Nephron (organoid): ENCODE measurements at regions not wholly inside any gene's neighbourhood (a gene's known extent, or its start where the extent isn't known, plus 50 kb on each side); places are given as distances from the start of the nearest gene placed in this dataset.

Experiments used
- H3K27ac Mint-ChIP-seq, 3 experiments: 2 replicates each; pipeline ENCODE4 v1.8.0; 2020; ENCODE audit warnings: mixed read lengths in 3 of 3, mild to moderate bottlenecking in 2 of 3, moderate library complexity in 1 of 3
- H3K27me3 Mint-ChIP-seq: 2 replicates; pipeline ENCODE4 v1.8.0; 2021; ENCODE audit warnings: low read depth, mild to moderate bottlenecking, moderate library complexity, mixed read lengths
- H3K36me3 Mint-ChIP-seq: 2 replicates; pipeline ENCODE4 v1.8.0; 2020; ENCODE audit warnings: low read depth, mixed read lengths
- H3K4me1 Mint-ChIP-seq: 2 replicates; pipeline ENCODE4 v1.8.0; 2020; ENCODE audit warnings: mixed read lengths
- H3K4me3 Mint-ChIP-seq, 3 experiments: 2 replicates each; pipeline ENCODE4 v1.8.0; 2020; ENCODE audit warnings: mild to moderate bottlenecking in 3 of 3, mixed read lengths in 3 of 3, moderate library complexity in 2 of 3
- H3K9me3 Mint-ChIP-seq: 2 replicates; pipeline ENCODE4 v1.8.0; 2020; ENCODE audit warnings: mixed read lengths
- CTCF ChIP-seq, 3 experiments: fragments of 200-600 bp; sonication (generic); IDR thresholded peaks; one replicate each; pipeline ENCODE4 v1.5.0; 2021; ENCODE audit warnings: antibody characterized with exemption in 3 of 3; ENCODE audit not compliant: unreplicated experiment in 3 of 3

- no peaks in the 10 kb centered on the region for H3K36me3 Mint-ChIP-seq
- H3K4me3 Mint-ChIP-seq, result no peak overlapping the region
- peaks cover 12% of the 10 kb centered on the region for H3K27me3 Mint-ChIP-seq
- no peaks in the 10 kb centered on the region for H3K9me3 Mint-ChIP-seq
- TF ChIP-seq CTCF (IDR thresholded peaks at IDR 0.05; ENCODE audit: unreplicated experiment in 3 of 3), result no peak
- peaks cover 40% of the 10 kb centered on the region for H3K4me1 Mint-ChIP-seq
- no peak overlapping the region for H3K27ac Mint-ChIP-seq
These were observed 130.9 kb upstream of the AFDN start for GRCh38 chr6:167695831-167696230.

- H3K4me1 Mint-ChIP-seq, result peaks cover 36% of the 10 kb centered on the region
- H3K9me3 Mint-ChIP-seq, result no peaks in the 10 kb centered on the region
- peaks cover 10% of the 10 kb centered on the region for H3K27me3 Mint-ChIP-seq
- H3K4me3 Mint-ChIP-seq, result no peak overlapping the region
- no peak for TF ChIP-seq CTCF (IDR thresholded peaks at IDR 0.05; ENCODE audit: unreplicated experiment in 3 of 3)
- H3K36me3 Mint-ChIP-seq, result no peaks in the 10 kb centered on the region
- peak overlapping the region in 1 of 3 experiments; percentile 86 for H3K27ac Mint-ChIP-seq
These were observed 130.4 kb upstream of the AFDN start for GRCh38 chr6:167696296-167696695.

- peaks cover 10% of the 10 kb centered on the region for H3K27me3 Mint-ChIP-seq
- no peaks in the 10 kb centered on the region for H3K9me3 Mint-ChIP-seq
- no peak for TF ChIP-seq CTCF (IDR thresholded peaks at IDR 0.05; ENCODE audit: unreplicated experiment in 3 of 3)
- peak overlapping the region in 2 of 3 experiments; percentile 15 to 86 for H3K27ac Mint-ChIP-seq
- peaks cover 31% of the 10 kb centered on the region for H3K4me1 Mint-ChIP-seq
- H3K36me3 Mint-ChIP-seq, result no peaks in the 10 kb centered on the region
- H3K4me3 Mint-ChIP-seq, result no peak overlapping the region
These were observed 129.4 kb upstream of the AFDN start for GRCh38 chr6:167697316-167697715.

GRCh38 chr6:167698540-167698939 lies 128.2 kb upstream of the AFDN start:
- H3K4me3 Mint-ChIP-seq, result no peak overlapping the region
- TF ChIP-seq CTCF (IDR thresholded peaks at IDR 0.05; ENCODE audit: unreplicated experiment in 3 of 3), result no peak
- peaks cover 31% of the 10 kb centered on the region for H3K4me1 Mint-ChIP-seq
- peaks cover 10% of the 10 kb centered on the region for H3K27me3 Mint-ChIP-seq
- H3K9me3 Mint-ChIP-seq, result no peaks in the 10 kb centered on the region
- no peak overlapping the region for H3K27ac Mint-ChIP-seq
- H3K36me3 Mint-ChIP-seq, result no peaks in the 10 kb centered on the region

GRCh38 chr6:167699141-167699931 lies 127.4 kb upstream of the AFDN start:
- no peak for TF ChIP-seq CTCF (IDR thresholded peaks at IDR 0.05; ENCODE audit: unreplicated experiment in 3 of 3)
- no peaks in the 10 kb centered on the region for H3K36me3 Mint-ChIP-seq
- peaks cover 10% of the 10 kb centered on the region for H3K27me3 Mint-ChIP-seq
- H3K27ac Mint-ChIP-seq, result peak overlapping the region; percentile 79 to 93 (median 92)
- peaks cover 31% of the 10 kb centered on the region for H3K4me1 Mint-ChIP-seq
- peak overlapping the region in 1 of 3 experiments; percentile 62 for H3K4me3 Mint-ChIP-seq
- H3K9me3 Mint-ChIP-seq, result no peaks in the 10 kb centered on the region

- H3K9me3 Mint-ChIP-seq, result no peaks in the 10 kb centered on the region
- no peak for TF ChIP-seq CTCF (IDR thresholded peaks at IDR 0.05; ENCODE audit: unreplicated experiment in 3 of 3)
- H3K36me3 Mint-ChIP-seq, result no peaks in the 10 kb centered on the region
- peak overlapping the region in 2 of 3 experiments; percentile 92 to 93 for H3K27ac Mint-ChIP-seq
- H3K27me3 Mint-ChIP-seq, result peaks cover 10% of the 10 kb centered on the region
- peaks cover 37% of the 10 kb centered on the region for H3K4me1 Mint-ChIP-seq
- H3K4me3 Mint-ChIP-seq, result no peak overlapping the region
These were observed 126.5 kb upstream of the AFDN start for GRCh38 chr6:167700199-167700598.
